Bone marrow (tissue), 2 donors: ENCODE measurements at regions not wholly inside any gene's neighbourhood (a gene's known extent, or its start where the extent isn't known, plus 50 kb on each side); places are given as distances from the start of the nearest gene placed in this dataset.

Source experiments
- DNase-seq, 2 donors: peaks; one replicate each; lab custom pipeline; 2025; lab: John Stamatoyannopoulos, UW

DNA sequence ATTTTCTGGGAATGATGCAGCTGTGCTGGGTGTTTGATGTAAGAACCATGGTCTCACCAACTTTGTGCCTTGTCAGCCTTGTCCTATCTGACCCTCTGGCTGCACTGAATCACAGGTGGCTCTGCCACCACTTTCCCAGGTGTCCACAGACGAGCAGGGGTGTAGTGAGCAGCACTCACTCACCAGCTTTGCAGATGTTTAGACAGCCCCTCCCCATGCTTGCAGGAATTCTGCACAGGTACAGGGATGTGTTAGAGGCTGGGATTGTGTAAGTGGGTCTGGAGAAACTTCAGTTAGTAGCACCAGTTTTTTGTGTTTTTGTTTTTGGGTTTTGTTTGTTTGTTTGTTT, 88.2 kb upstream of the NAA20 start:
- no peak for DNase-seq

DNA sequence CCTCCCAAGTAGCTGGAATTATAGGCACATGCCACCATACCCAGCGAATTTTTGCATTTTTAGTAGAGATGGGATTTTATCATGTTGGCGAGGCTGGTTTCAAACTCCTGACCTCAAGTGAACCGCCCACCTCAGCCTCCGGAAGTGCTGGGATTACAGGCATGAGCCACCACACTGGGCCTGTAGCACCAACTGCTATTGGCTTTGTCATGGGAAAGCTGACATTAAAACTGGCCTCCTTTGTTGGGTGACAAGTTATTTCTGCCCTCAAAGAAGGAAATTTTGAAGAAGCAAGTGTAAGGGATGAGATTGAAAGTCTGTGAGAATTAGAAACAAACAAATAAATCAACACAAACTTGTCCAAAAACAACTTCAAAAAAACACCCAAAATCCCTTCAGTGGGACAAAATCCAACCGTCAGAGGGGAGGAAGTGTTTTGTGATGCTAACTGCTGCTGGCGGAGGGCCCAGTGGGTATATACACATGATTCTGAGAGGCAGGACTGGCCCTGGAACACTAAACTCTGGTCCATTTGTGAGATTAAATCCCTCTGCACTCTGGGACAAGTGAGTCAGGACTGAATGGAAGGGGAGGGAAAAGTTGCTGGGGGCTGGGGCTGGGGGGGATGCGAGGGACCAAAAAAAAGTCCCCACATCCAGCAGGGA, 87.5 kb upstream of the NAA20 start:
- no peak for DNase-seq

DNA sequence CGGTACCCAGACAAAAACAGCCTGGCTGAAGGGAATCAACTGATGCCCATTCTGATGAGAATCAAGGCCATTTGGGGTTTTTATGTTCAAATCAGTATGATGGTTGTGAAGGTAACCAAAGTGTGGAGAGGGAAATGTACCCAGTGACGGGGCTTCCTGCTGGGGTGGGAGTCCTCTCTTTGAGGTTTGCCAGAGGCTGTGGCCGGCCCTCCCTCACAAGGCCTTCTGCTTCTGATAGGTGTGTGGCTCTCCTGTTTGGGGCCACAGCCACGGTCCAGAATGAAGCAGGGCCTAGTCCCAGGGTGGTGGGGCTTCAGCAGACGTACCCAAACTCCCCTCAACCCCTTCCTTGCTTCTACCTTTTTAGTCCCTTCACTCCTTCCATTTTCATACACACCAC, 86.7 kb upstream of the NAA20 start:
- no peak for DNase-seq

DNA sequence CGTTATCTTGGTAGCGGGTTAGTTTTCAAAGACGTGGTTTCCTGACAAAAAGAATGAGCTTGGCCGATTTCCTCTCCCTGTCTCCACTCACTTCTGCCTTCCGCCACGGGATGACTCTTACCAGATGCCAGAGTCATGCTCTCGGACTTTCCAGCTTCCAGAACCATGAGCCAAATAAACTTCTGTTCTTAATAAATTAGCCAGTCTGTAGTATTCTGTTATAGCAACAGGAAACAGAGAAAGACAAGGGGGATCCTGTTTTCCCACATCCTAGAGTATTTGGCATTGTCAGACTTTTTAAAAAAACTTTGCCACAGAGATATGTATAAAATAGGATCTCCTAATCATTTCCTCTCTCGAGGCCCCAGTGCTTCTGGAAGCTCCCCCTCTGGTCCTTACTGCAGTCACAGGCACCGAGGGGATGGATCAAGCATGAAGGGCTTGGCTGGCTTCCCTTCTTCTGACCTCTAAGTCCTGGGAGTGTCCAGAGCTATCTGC, 84.9 kb upstream of the NAA20 start:
- DNase-seq, result no peak

DNA sequence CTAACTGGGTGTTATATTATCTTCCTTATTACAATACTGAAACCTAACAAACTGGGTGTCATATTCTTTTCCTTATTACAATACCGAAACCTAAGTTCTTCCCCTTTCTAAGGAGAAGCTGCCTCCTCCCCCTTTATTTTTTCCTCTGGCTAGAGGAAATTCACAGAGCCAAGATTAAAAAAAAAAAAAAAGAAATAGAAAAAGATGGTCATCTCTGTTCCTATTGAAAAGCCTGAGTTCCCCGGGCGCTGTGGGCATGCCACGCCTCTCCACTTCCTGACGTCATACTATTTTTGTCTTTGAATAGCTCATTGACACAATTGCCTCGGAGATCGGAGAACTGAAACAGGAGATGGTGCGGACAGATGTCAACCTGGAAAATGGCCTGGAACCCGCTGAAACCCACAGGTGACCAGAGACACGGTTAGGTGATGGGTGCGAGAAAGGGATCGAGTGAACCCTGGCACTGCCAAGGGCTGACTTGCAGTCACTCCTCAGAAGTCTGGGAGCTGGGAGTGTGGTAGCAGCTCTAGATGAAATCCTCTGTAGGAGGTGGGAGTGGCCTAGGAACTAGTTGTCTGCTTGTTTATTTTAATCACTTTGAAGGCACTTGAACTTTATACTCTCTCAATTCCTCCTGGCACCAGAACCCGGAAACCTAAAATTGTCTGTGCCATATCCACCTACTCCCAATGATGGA, 82.2 kb upstream of the NAA20 start:
- peak; percentile 58 to 80 for DNase-seq

DNA sequence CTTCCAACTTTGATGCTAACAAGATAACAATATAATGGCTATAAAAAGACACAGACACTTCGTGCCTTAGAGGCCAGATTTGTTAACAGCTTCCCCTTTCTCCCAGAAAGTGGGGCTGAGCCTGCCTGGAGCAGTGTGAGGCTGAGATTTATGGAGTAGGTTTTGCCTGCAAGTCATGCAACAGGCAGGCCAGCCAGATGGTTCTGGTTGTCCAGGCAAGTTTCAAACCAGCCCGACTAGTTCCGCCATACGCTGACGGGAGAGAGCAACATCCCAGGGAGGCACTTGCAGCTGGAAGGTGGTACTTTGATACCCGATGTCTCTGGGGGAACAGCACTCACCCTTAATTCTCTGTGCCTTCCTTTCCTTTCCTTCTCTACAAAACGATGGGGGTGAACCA, 81.3 kb upstream of the NAA20 start:
- peak in 1 of 2 donors; percentile 49 for DNase-seq

DNA sequence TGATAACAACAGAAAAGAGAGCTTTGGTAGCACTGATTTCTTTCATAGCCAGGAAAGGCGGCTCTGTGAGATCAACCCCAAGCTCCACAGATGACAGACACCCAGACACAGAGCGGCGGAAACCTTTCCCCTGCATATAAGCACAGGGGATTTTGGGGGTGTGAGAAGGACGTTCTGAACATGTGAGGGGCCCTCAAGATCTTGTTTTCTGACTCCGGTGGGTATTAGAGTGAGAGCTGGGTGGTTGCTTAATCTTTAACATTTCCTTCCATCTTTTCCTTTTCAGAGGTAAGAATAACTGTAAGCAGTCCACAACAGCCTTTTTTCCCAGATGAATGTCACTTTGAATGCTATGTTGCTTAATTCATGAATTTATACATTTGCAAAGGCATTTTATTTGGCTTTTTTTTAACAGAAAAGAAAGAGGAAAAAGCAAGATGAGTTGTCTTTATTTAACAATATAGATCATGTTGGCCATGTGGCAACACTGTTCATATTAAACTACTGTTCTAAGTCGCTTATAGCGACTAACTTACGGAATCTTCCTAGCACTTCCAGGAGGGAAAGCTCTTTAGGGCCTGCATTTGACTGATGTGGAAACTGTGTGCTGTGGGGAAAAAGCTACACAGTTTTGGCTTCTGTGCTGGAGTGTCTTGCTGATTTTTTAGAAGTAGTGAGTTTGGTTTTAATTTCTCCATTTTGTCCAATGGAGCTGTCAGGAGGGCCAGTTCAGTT, 80.5 kb upstream of the NAA20 start:
- no peak for DNase-seq

DNA sequence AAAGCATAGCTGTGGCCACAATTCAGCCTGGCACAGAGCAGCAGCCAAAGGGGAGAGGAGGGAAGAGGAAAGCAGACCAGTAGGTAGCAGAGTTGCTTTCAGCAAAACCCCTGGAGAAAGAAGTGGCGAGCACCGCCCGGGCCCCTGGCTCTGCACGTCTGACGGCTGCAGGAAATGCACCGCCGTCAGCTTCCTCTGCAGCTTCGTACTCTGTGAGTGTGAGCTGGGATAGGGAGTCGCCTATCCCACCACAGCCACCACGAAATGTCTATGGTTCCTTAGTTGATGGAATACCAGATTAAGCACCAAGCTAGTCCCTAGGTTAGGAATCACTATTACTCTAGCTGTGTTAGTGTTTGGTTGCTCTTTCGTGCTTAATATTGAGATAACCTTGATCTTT, 79.9 kb upstream of the NAA20 start:
- DNase-seq, result peak; percentile 23 to 63

DNA sequence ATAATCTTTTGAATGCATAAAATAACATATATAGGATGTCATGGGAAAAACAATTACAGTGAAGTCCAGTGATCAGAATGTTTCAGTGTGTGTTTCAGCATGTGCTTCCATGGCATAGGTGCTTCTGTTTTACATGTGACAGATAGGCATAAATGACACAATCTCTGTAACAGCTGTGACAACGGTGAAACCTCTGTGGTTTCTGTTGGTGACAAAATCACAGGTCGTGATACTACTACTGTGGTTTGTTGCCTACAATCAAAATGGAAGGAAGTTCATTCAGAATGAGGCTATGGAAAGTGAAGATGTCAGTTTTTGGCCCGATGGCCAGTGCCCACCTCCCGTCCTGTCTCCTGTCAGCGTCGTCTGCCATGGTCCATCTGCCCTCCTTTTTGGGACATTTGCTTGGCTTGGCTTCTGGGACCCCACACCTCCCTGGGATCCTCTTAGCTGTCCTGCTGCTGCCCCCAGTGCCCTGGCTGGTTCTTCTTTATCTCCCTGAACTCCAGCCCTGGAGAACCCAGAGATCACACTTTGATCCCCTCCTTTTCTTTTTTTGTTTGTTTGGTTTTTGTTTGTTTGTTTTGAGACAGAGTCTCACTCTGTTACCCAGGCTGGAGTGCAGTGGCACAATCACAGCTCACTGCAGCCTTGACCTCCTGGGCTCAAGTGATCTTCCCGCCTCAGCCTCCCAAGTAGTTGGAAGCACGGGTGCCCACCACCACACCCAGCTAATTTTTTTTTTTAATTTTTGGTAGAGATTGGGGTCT, 79.3 kb upstream of the NAA20 start:
- DNase-seq, result peak in 1 of 2 donors; percentile 34

DNA sequence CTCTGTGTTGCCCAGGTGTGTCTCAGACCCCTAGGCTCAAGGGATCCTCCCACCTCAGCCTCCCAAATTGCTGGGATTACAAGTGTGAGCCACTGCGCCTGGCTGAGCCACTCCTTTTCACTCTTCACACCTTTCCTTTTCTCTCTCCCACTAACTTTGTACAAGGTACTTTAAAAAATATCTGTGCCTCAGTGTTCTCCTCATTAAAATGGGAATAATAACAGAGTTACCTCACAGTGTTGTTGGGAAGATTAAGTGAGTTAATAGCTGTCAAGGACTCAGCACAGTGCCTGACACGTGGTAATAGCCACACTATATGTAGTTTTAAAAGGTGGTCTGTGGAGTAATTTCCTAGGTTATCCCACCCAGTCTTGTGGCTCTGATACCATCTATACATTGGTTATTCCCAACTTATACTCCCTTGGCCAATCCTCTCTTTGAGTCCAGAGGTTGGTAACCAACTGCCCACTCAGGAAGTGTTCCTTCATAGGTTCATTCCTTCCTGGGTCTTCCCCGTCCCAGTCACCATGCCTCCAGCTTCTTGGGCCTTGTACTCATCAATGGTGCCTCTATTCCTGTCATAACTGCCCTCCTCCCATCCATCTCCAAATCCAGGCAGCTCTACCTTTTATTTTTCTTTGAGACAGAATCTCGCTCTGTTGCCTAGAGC, 78.6 kb upstream of the NAA20 start:
- no peak for DNase-seq

DNA sequence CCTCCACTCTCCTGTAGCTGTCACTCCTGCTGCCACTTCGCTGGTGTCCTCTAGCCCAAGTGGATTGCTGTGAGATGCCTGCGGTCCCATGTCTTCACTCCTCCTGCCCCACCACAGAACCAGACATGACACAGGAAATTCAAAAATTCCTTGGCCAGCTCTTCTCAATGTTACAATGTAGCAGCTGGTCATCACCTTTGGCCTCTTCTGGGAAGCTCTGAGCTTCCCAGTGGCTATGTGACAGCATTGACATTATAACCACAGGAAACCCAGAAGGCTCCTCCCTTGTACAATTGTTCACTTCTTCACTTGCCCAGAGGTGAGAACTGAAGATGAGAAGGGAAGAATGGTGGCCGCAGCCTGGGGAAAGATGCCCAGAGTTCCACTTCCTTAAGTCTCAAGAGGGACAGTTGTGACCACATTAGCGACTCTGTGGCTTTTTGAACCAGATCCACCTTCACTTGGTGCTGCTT, 76.1 kb upstream of the NAA20 start:
- no peak for DNase-seq

DNA sequence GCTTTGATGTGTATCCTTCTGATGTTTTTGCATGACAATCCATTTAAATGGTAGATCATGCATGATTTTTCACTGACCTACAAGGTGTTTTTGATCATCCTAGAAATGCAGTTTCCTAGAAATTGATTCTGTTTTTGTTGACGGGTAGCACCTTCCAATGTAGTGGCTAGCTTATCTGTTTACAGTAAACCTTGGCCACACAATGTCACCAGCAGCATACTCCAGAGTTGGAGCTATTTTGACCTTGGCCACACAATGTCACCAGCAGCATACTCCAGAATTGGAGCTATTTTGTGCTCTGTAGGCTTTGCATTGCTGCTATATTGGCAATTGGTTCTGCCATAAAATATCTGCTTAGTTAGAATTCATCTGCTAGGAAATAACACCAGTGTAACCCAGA, 74.6 kb upstream of the NAA20 start:
- DNase-seq, result no peak

DNA sequence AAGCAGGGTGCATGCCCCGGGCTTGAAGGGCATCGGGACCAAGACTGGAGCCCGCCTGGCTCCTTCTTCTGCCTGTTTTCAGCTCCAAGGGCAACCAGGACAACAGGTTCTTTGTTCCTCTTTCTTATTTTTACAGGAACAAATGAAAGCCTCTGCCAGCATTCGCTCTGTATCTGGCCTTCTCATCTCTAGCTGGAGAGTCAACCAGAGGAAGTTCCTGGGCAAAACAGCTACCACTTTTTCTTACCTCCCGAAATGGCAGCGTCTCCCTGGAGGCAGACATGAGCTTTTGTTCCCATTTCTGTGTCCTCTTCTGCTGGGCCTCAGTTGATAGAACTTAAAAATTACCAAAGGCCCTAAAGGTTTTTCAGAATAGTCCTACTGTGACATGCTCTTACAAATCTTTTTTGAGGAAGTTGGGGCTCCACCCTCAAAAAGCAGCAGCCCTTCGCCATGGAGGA, 74.1 kb upstream of the NAA20 start:
- DNase-seq, result peak; percentile 20 to 88

DNA sequence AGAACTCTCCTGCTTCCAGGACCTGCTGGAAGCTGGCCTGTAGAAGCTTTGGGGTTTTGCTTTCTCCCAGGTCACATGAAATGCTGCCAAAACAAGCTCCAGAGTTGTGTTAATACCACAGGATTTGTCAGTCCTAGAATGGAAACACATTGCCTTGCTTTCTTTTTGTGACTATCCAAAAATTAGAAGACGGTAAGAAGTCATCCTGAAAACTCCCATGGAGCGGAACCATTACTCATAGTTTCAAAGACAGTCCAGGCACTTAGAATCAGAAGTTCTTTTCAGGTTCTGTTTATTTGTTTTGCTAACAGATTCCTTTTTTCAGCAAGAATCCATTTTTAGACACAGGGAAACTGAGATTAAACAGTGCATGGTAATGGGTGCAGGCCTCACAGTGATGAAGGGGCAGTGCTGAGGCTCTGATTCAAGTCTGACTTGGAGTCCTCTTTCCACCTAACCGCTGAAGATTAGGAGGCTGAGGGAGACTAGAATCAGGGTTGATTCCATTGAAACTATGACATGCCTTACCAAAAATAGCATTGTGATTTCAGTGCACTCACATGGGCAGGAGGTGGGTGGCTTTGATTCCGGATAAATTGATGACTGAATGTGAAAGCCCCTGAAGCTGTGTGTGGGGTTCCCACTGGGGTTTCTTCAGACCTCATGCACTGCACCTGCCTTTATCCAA, 72.2 kb upstream of the NAA20 start:
- DNase-seq, result no peak

DNA sequence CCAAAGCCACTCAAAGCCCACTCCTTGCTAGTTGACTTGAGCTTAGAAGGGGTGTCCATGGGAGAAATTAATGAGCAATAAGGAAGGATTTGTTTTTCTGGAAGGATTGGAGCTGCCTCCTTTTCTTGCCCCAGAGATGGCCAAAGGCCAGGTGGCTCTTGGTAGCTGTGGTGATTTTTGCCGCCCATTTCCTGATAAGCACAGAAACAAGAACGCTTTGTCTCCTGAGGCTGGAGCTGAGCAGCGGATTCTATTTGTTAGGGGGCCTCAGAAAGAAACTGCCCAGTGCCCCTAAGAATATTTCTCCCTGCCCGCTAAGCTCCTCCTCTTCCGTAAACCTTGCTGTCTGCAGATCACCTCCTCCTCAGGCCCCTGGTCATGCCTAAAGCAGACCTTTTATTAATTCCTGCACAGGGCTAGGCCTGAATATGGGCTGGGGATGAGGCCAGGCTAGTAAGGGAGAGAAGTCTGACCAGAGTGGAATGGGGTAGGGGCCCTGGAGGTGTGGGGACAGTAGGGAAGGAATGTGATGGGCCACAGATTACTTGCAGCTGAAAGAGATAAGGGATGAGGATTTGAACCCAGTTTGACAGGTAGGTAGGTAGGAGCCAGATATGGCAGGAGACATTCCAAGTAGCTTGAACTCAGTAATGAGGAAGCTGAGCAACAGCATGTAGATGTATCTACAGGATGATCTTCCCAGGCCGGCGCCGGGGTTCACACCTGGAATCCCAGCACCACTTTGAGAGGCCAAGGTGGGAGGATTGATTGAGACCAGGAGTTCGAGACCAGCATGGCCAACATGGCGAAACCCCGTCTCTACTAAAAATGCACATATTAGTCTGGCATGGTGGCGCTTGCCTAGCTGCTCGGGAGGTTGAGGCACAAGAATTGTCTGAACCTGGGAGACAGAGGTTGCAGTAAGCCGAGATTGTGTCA, 71.2 kb upstream of the NAA20 start:
- no peak for DNase-seq

DNA sequence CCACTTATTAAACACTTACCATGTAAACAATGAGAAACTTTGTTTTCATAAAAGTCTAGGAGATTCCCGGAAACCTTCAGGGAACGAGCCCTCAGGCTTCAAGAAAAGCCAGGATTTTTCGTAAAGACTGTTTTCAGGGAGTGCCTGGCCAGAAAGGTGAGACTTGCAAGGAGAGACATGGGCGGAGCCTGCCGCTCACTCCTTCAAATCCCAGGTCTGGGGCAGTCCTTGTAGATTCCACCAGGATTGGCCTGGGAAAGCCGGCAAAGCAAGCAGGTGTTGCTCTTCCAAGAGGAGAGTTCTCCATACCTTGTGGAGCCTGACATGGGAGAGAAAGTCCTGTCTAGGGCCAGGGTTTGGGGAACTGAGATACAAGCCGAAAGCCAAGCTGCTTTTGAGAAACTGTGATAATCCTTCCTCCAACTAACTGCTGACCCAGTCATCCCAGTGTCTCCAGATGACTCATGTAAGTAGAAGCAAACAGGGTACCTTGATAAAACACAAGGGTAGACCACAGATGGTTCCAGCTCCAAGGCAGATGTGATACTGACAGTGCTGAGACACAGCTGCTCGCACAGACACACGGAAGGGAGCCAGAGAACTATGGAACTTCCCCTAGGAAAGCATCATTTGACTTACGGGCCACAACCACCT, 69.4 kb upstream of the NAA20 start:
- no peak for DNase-seq

DNA sequence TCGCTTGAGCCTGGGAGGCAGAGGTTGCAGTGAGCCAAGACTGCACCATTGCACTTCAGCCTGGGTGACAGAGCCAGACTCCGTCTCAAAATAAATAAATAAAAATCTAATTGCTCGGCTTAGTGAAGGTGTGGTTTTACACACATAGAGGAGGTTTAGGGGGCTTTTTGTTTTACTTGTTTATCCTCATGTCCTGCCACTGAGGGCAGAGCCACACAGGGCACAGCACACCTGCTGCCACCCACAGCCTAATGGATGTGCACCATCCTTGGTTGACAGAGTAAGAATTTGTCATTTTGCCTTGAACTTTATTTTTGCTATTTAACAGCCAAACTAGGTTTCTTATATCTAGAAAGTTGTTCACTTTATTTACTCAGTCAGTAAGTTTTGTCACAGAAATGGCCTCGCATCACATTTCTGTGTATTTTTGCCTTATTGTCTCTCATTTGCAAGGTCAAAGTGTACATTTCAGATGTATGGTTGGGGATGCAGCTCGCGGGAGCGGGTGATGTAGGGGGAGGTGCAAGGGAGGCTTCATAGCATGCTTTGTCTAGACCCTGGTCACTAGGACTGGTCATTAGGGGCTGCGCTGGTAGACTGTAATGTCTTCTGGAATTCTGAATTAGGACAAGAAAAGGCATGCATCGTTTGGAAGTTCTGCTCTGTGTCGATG, 67.8 kb upstream of the NAA20 start:
- DNase-seq, result no peak

DNA sequence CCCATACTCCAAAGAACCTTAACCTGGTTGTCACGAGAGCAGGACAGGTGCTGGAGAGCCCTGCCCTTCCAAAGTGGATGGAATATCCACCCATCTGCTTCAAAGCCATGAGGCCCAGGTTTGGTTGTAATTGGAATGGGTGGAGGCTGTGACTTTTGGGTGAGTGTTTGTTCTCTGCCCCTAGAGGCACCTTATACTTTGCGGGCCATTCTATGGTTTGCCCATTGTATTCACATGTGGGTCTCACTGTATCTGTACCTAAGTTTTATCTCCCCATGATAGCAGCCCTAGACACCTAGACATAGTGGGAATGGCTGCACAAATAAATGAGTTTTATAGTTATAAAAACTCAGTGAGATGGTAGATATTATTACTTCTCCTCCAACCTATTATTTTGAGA, 67.1 kb upstream of the NAA20 start:
- no peak for DNase-seq

DNA sequence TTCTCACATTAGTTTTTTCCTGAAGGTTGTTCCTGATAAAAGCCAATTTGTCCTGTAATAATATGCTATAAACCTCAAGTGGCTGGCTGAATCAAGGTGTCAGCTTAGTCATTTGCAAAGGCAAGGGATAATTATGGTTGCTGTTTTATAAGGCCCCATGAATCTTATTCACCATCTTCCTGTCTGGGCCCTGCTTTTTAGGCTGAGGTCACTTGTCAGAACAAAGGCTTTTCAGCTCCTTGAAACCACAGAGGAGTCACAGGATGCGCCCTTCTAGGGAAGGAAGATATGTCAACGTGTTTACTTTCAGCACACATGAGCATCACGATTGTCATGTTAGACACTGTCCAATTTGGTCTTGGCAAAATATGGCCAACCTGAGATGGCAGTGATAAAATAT, 64.8 kb upstream of the NAA20 start:
- no peak for DNase-seq
